ENCODE measurements at regions not wholly inside any gene's neighbourhood (a gene's known extent, or its start where the extent isn't known, plus 50 kb on each side); places are given as distances from the start of the nearest gene placed in this dataset.

- TF ChIP-seq, protein P1, sequence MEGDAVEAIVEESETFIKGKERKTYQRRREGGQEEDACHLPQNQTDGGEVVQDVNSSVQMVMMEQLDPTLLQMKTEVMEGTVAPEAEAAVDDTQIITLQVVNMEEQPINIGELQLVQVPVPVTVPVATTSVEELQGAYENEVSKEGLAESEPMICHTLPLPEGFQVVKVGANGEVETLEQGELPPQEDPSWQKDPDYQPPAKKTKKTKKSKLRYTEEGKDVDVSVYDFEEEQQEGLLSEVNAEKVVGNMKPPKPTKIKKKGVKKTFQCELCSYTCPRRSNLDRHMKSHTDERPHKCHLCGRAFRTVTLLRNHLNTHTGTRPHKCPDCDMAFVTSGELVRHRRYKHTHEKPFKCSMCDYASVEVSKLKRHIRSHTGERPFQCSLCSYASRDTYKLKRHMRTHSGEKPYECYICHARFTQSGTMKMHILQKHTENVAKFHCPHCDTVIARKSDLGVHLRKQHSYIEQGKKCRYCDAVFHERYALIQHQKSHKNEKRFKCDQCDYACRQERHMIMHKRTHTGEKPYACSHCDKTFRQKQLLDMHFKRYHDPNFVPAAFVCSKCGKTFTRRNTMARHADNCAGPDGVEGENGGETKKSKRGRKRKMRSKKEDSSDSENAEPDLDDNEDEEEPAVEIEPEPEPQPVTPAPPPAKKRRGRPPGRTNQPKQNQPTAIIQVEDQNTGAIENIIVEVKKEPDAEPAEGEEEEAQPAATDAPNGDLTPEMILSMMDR (IDR thresholded peaks at IDR 0.05): no peak
- no peak for TF ChIP-seq POLR2A (IDR thresholded peaks at IDR 0.05)
These were observed 1095.7 kb downstream of the TSN start for GRCh38 chr2:122851161-122851560.

Measured in esophagus squamous epithelium (tissue), 4 donors.